Liver (tissue), 2 donors: ENCODE measurements at regions not wholly inside any gene's neighbourhood (a gene's known extent, or its start where the extent isn't known, plus 50 kb on each side); places are given as distances from the start of the nearest gene placed in this dataset.

ENCODE experiments used
- CTCF ChIP-seq: fragments of 150-350 bp; IDR thresholded peaks from 2 replicates; pipeline ENCODE4 v1.5.1; 2017; ENCODE audit warnings: improper control_type of control experiment, low read depth, low read length; ENCODE audit not compliant: missing input control
- ZBTB33 ChIP-seq: IDR thresholded peaks from 2 replicates; pipeline ENCODE4 v1.6.1; 2016; ENCODE audit warnings: antibody characterized with exemption
- donor health status: healthy.

- TF ChIP-seq CTCF (no peak), ZBTB33 (no peak)
Observed at GRCh38 chr4:155565330-155565729, 101.3 kb upstream of the GUCY1A1 start.
